CD14-positive monocyte (primary cell): ENCODE measurements at regions not wholly inside any gene's neighbourhood (a gene's known extent, or its start where the extent isn't known, plus 50 kb on each side); places are given as distances from the start of the nearest gene placed in this dataset.

Experiments
- DNase-seq, 3 donors: peaks; one replicate each; pipeline ENCODE4 v3.0.0-alpha.2; 2011 to 2022
- H2AFZ ChIP-seq: 2 replicates; pipeline ENCODE4 v1.6.0; 2012; ENCODE audit warnings: mild to moderate bottlenecking, low read depth, low read length, inconsistent platforms; ENCODE audit not compliant: insufficient read depth, poor library complexity, severe bottlenecking
- H3K27ac ChIP-seq, 2 donors: 1 replicate in 1 of 2; 2 replicates in 1 of 2; pipeline ENCODE4 v1.5.1; 2012 to 2013; ENCODE audit warnings: low read length in 2 of 2, control low read depth in 1 of 2, inconsistent platforms in 1 of 2, low read depth in 1 of 2, mild to moderate bottlenecking in 1 of 2
- H3K27me3 ChIP-seq, 2 donors: one replicate each; pipeline versions ENCODE4 v1.6.0 to v1.6.1; 2011 to 2013; ENCODE audit warnings: low read length in 2 of 2; ENCODE audit not compliant: control insufficient read depth in 2 of 2, insufficient read depth in 2 of 2
- H3K36me3 ChIP-seq, 2 donors: replicated peaks in 1 of 2; 1 replicate in 1 of 2; 2 replicates in 1 of 2; pipeline versions ENCODE4 v1.5.1 to v1.6.1; 2012 to 2013; ENCODE audit warnings: low read length in 2 of 2, control low read depth in 1 of 2, inconsistent platforms in 1 of 2, mild to moderate bottlenecking in 1 of 2; ENCODE audit not compliant: insufficient read depth in 2 of 2, control insufficient read depth in 1 of 2
- H3K4me1 ChIP-seq, 2 donors: 1 replicate in 1 of 2; 2 replicates in 1 of 2; pipeline versions ENCODE4 v1.5.1 to v1.6.1; 2012 to 2013; ENCODE audit warnings: low read length in 2 of 2, control low read depth in 1 of 2, inconsistent platforms in 1 of 2, mild to moderate bottlenecking in 1 of 2, moderate library complexity in 1 of 2; ENCODE audit not compliant: insufficient read depth in 2 of 2, control insufficient read depth in 1 of 2
- H3K4me2 ChIP-seq: replicated peaks from 2 replicates; pipeline ENCODE3; 2012; ENCODE audit warnings: low read length, moderate library complexity, mild to moderate bottlenecking; ENCODE audit not compliant: poor library complexity, severe bottlenecking; ENCODE audit errors: extremely low read depth
- H3K4me3 ChIP-seq, 3 experiments: fragments of 200-600 bp in 1 of 3; sonication (generic) in 1 of 3; replicated peaks in 1 of 3; 1 replicate in 2 of 3; 2 replicates in 1 of 3; pipeline ENCODE4 v1.5.1; 2011 to 2013; ENCODE audit warnings: low read length in 3 of 3, mild to moderate bottlenecking in 3 of 3, control low read depth in 2 of 3, low read depth in 2 of 3, inconsistent platforms in 1 of 3, moderate library complexity in 1 of 3
- H3K79me2 ChIP-seq: 2 replicates; pipeline ENCODE4 v1.6.0; 2012; ENCODE audit warnings: mild to moderate bottlenecking, control low read depth, inconsistent platforms, low read length, moderate library complexity; ENCODE audit not compliant: insufficient read depth
- H3K9ac ChIP-seq: 2 replicates; pipeline ENCODE4 v1.6.0; 2017; ENCODE audit warnings: low read length, mild to moderate bottlenecking; ENCODE audit not compliant: insufficient read depth, poor library complexity, severe bottlenecking
- H3K9me3 ChIP-seq, 2 donors: replicated peaks in 1 of 2; 1 replicate in 1 of 2; 2 replicates in 1 of 2; pipeline versions ENCODE4 v1.5.1 to v1.6.1; 2012 to 2013; ENCODE audit warnings: low read length in 2 of 2, control low read depth in 1 of 2; ENCODE audit not compliant: control insufficient read depth in 1 of 2, insufficient read depth in 1 of 2
- H4K20me1 ChIP-seq: 2 replicates; pipeline ENCODE4 v1.6.0; 2012; ENCODE audit warnings: mild to moderate bottlenecking, low read length, control low read depth, moderate library complexity; ENCODE audit not compliant: insufficient read depth
- H3K27ac Mint-ChIP-seq, 7 donors: one replicate each; pipeline ENCODE4 v1.8.0; 2020; ENCODE audit warnings: mild to moderate bottlenecking in 7 of 7, mixed read lengths in 7 of 7, moderate library complexity in 6 of 7, inconsistent platforms in 2 of 7
- H3K27me3 Mint-ChIP-seq, 3 donors: one replicate each; pipeline ENCODE4 v1.8.0; 2021 to 2022; ENCODE audit warnings: low read depth in 3 of 3, mild to moderate bottlenecking in 3 of 3, mixed read lengths in 3 of 3, moderate library complexity in 3 of 3, inconsistent platforms in 1 of 3
- H3K36me3 Mint-ChIP-seq, 2 donors: one replicate each; pipeline ENCODE4 v1.8.0; 2020; ENCODE audit warnings: mixed read lengths in 2 of 2, inconsistent platforms in 1 of 2, mild to moderate bottlenecking in 1 of 2
- H3K4me1 Mint-ChIP-seq: one replicate; pipeline ENCODE4 v1.8.0; 2020; ENCODE audit warnings: mild to moderate bottlenecking, mixed read lengths
- H3K4me3 Mint-ChIP-seq, 2 donors: one replicate each; pipeline ENCODE4 v1.8.0; 2020; ENCODE audit warnings: mild to moderate bottlenecking in 2 of 2, mixed read lengths in 2 of 2, moderate library complexity in 1 of 2
- H3K9me3 Mint-ChIP-seq, 7 donors: one replicate each; pipeline ENCODE4 v1.8.0; 2020 to 2022; ENCODE audit warnings: mixed read lengths in 7 of 7, mild to moderate bottlenecking in 6 of 7, moderate library complexity in 6 of 7, inconsistent platforms in 2 of 7
- WGBS: methylation state at CpG from one replicate; pipeline ENCODE4 v1.1.5; 2013; ENCODE audit warnings: missing lambda C conversion rate; ENCODE audit not compliant: insufficient coverage; 5-methylcytosine and 5-hydroxymethylcytosine counted together
- intact Hi-C, 2 donors: fragments of 100-400 bp; cut with micrococcal nuclease; formaldehyde crosslinking; loops; one replicate each; pipeline versions ENCODE4 v1.15.0 to v1.15.1; 2023
- TF ChIP-seq, protein P1 (sequence below): fragments of 200-600 bp; IDR thresholded peaks from one replicate; pipeline ENCODE4 v1.8.0; 2022; ENCODE audit warnings: antibody characterized with exemption, mild to moderate bottlenecking

DNA sequence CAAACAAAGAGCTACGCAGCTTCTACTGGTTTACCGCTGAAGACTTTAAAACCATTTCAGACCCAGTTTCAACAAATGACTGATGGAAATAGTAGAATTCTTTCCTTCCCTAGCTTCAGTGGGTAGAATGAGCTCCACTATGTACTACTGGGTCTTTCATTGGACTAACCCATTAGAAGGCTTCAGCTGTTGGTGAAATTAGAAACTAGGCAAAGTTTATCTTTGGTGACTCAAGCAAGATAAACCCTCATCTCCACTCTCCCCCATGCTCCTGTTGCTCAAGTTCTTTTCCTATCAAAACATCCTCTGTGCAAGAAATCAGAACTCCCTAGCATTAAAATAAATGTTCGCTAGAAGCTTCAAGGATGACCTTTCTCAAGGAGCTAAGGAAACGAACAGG lies 159.2 kb downstream of the PAWR start:
- no peaks in the 10 kb centered on the region for H3K4me1 Mint-ChIP-seq
- no peaks in the 10 kb centered on the region for H3K79me2 ChIP-seq
- peaks cover 0 to 4% (median 2%) of the 10 kb centered on the region in 3 donors for H3K27me3 Mint-ChIP-seq
- H3K4me3 Mint-ChIP-seq, result no peak overlapping the region
- no peak overlapping the region for H3K4me2 ChIP-seq
- no peak for DNase-seq
- H3K27ac ChIP-seq, result no peak overlapping the region
- H3K4me1 ChIP-seq, result no peaks in the 10 kb centered on the region
- no peak overlapping the region for H3K4me3 ChIP-seq
- H4K20me1 ChIP-seq, result no peaks in the 10 kb centered on the region
- H3K36me3 Mint-ChIP-seq, result no peaks in the 10 kb centered on the region
- intact Hi-C loops, result no loop called here
- H3K9me3 ChIP-seq, result no peaks in the 10 kb centered on the region
- H3K27ac Mint-ChIP-seq, result no peak overlapping the region
- H3K27me3 ChIP-seq, result no peaks in the 10 kb centered on the region
- H2AFZ ChIP-seq, result no peak overlapping the region
- TF ChIP-seq, protein P1, sequence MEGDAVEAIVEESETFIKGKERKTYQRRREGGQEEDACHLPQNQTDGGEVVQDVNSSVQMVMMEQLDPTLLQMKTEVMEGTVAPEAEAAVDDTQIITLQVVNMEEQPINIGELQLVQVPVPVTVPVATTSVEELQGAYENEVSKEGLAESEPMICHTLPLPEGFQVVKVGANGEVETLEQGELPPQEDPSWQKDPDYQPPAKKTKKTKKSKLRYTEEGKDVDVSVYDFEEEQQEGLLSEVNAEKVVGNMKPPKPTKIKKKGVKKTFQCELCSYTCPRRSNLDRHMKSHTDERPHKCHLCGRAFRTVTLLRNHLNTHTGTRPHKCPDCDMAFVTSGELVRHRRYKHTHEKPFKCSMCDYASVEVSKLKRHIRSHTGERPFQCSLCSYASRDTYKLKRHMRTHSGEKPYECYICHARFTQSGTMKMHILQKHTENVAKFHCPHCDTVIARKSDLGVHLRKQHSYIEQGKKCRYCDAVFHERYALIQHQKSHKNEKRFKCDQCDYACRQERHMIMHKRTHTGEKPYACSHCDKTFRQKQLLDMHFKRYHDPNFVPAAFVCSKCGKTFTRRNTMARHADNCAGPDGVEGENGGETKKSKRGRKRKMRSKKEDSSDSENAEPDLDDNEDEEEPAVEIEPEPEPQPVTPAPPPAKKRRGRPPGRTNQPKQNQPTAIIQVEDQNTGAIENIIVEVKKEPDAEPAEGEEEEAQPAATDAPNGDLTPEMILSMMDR, result no peak
- no peaks in the 10 kb centered on the region for H3K36me3 ChIP-seq
- peaks cover 0 to 3% (median 0%) of the 10 kb centered on the region in 7 donors for H3K9me3 Mint-ChIP-seq
- no peak overlapping the region for H3K9ac ChIP-seq
- WGBS, result no CpG with 5 or more reads among the region's 4 CpGs

DNA sequence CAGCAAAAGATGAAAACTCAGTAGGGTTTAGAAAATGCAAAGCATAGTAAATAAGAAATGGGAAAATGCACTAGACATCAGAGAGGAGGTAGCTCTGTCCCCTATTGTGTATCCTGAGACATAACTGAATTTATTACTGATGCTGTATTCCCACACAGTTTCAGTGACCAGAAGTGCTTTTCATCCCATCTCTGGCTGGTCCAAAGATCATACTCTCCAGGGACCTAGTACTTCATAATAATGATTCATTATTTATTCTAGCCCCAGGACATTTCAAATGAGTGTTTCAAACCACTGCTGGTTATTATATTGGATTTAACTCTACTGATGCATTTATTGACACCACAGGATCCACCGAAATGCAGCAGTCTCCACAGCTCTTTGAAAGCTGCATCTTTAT lies 163.3 kb downstream of the PAWR start:
- Histone ChIP-seq H3K27me3 (no peaks in the 10 kb centered on the region), H3K4me1 (no peaks in the 10 kb centered on the region), H3K79me2 (no peaks in the 10 kb centered on the region), H3K36me3 (no peaks in the 10 kb centered on the region), H3K9ac (no peak overlapping the region), H4K20me1 (no peaks in the 10 kb centered on the region), H3K4me2 (no peak overlapping the region), H3K27ac (no peak overlapping the region), H3K4me3 (no peak overlapping the region), H2AFZ (no peak overlapping the region), H3K9me3 (no peaks in the 10 kb centered on the region)
- WGBS, result no CpG with 5 or more reads among the region's 1 CpG
- Mint-ChIP-seq H3K9me3 (peaks cover 0 to 2% (median 0%) of the 10 kb centered on the region in 7 donors), H3K36me3 (no peaks in the 10 kb centered on the region), H3K4me1 (no peaks in the 10 kb centered on the region), H3K27me3 (peaks cover 0 to 2% (median under 1%) of the 10 kb centered on the region in 3 donors), H3K4me3 (no peak overlapping the region), H3K27ac (no peak overlapping the region)
- TF ChIP-seq, protein P1, result no peak
- intact Hi-C loops, result no loop called here
- no peak for DNase-seq
